K562 (cell line): ENCODE measurements at regions not wholly inside any gene's neighbourhood (a gene's known extent, or its start where the extent isn't known, plus 50 kb on each side); places are given as distances from the start of the nearest gene placed in this dataset.

Experiments used
- AFF4 ChIP-seq: sonication (generic); formaldehyde crosslinking; IDR thresholded peaks from 2 replicates; pipeline ENCODE4 v1.8.0; 2023; ENCODE audit warnings: mild to moderate bottlenecking, missing genetic modification reagents
- BRD9 ChIP-seq: fragments of 450-650 bp; IDR thresholded peaks from 2 replicates; pipeline ENCODE4 v1.6.1; 2018; ENCODE audit warnings: low read depth; ENCODE audit not compliant: partially characterized antibody
- C11orf30 ChIP-seq: fragments of 450-650 bp; IDR thresholded peaks from 2 replicates; pipeline ENCODE4 v1.6.1; 2016; ENCODE audit warnings: low read depth, mild to moderate bottlenecking
- CTCFL ChIP-seq: IDR thresholded peaks from 2 replicates; pipeline ENCODE4 v1.6.1; 2011; ENCODE audit warnings: borderline replicate concordance, low read depth, mild to moderate bottlenecking, moderate library complexity, low read length; ENCODE audit not compliant: insufficient read depth, poor library complexity, severe bottlenecking
- KLF13 ChIP-seq: fragments of 450-650 bp; IDR thresholded peaks from 2 replicates; pipeline ENCODE4 v1.6.1; 2016; ENCODE audit warnings: missing genetic modification characterization, low read depth, mild to moderate bottlenecking, missing compliant biosample characterization, moderate library complexity, borderline replicate concordance
- MAX ChIP-seq: sonication (generic); formaldehyde crosslinking; IDR thresholded peaks from 2 replicates; pipeline ENCODE4 v1.9.0; 2022; ENCODE audit warnings: mild to moderate bottlenecking, missing genetic modification reagents
- NR2C1 ChIP-seq, 2 experiments: fragments of 450-650 bp; IDR thresholded peaks; 2 replicates each; pipeline ENCODE4 v1.6.1; 2017; ENCODE audit warnings: mild to moderate bottlenecking in 2 of 2, antibody characterized with exemption in 1 of 2, inconsistent platforms in 1 of 2, missing compliant biosample characterization in 1 of 2, missing genetic modification characterization in 1 of 2
- RB1 ChIP-seq: fragments of 450-650 bp; IDR thresholded peaks from 2 replicates; pipeline ENCODE4 v1.6.1; 2017; ENCODE audit warnings: low read depth, mild to moderate bottlenecking
- RFX1 ChIP-seq: fragments of 450-650 bp; IDR thresholded peaks from 2 replicates; pipeline ENCODE4 v1.6.1; 2016; ENCODE audit warnings: mild to moderate bottlenecking, moderate library complexity
- STAT5A ChIP-seq: IDR thresholded peaks from 2 replicates; pipeline ENCODE4 v1.6.1; 2012; ENCODE audit warnings: low read length, inconsistent platforms, borderline replicate concordance
- ZNF184 ChIP-seq: sonication (generic); formaldehyde crosslinking; IDR thresholded peaks from 2 replicates; pipeline ENCODE4 v1.5.0; 2020; ENCODE audit warnings: missing genetic modification reagents
- ZNF318 ChIP-seq, 2 experiments: fragments of 450-650 bp; IDR thresholded peaks; 2 replicates each; pipeline ENCODE4 v1.6.1; 2016; ENCODE audit warnings: mild to moderate bottlenecking in 2 of 2, borderline replicate concordance in 1 of 2, low read depth in 1 of 2, moderate library complexity in 1 of 2
- ZZZ3 ChIP-seq: fragments of 450-650 bp; IDR thresholded peaks from 2 replicates; pipeline ENCODE4 v1.6.1; 2016; ENCODE audit warnings: antibody characterized with exemption, mild to moderate bottlenecking, moderate library complexity

GRCh38 chr16:8087597-8088289, 502.6 kb downstream of the TMEM114 start (continued):
- TF ChIP-seq ZNF318 (IDR thresholded peaks at IDR 0.05; ENCODE audit: borderline replicate concordance in 1 of 2, low read depth in 1 of 2): no peak
- TF ChIP-seq BRD9: no peak
- no peak for TF ChIP-seq RFX1
- no peak for TF ChIP-seq ZZZ3
- no peak for TF ChIP-seq ZNF184
- no peak for TF ChIP-seq CTCFL
- TF ChIP-seq STAT5A: peak; percentile 59; the same call in 1 of the 2 replicates
- no peak for TF ChIP-seq RB1
- TF ChIP-seq KLF13: no peak
- no peak for TF ChIP-seq AFF4
- TF ChIP-seq C11orf30: no peak
- no peak for TF ChIP-seq NR2C1 (IDR thresholded peaks at IDR 0.05)
- no peak for TF ChIP-seq NR2C1 (tag; IDR thresholded peaks at IDR 0.05)
- no peak for TF ChIP-seq MAX
